ENCODE measurements at regions not wholly inside any gene's neighbourhood (a gene's known extent, or its start where the extent isn't known, plus 50 kb on each side); places are given as distances from the start of the nearest gene placed in this dataset.

DNA sequence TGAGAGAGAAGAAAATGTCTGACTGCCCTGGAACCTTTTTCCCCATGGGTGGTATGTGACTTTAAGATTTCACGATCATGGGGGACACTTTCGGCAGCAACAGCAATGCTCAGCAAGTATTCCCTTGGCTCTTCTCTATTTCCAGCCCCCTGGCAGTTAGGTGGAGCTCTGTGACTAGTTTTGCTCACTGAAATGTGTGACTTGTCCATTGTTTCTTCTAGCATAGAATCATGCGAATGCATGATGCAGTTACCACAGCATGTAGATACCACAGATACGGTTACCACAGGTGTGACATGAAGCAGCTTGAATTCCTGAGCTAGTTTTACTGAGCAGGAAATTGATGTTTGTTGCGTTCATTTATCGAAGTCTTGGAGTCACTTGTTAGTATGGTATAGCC is 1034.5 kb upstream of the EEF2KMT start:
- TF ChIP-seq POLR2A (IDR thresholded peaks at IDR 0.05; ENCODE audit: low read depth, low read length) (no peak), TAF1 (IDR thresholded peaks at IDR 0.05; ENCODE audit: borderline replicate concordance, low read depth, low read length) (no peak), POLR2AphosphoS5 (IDR thresholded peaks at IDR 0.05; ENCODE audit: low read depth, low read length) (no peak)
- FAIRE-seq (no peak), DNase-seq (ENCODE audit: insufficient read length) (no peak)

DNA sequence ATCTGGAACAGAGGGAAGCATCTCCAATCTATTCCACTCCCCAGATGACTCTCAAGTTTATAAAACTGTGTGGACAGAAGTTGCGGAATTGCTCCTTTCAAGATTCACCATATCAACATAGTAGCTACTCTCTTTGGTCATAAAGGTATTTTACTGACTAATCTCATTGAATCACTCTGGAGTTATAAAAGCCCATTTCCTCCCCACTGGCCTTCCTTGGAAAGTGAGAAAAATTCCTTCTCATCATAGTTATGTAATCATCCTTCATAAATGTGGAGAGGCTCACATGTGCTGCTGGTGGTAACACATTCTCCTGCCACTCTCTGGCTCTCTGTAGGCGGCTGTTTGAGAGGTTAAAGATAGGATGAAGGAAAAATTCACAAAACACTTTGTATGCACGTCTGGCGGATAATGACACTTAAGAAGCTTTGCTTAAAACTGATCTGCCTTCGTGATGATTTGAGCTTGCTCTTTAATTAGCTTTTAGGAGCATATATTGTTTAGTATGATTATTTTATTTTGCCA is 1034.0 kb upstream of the EEF2KMT start:
- no peak for FAIRE-seq
- no peak for DNase-seq (ENCODE audit: insufficient read length)
- no peak for TF ChIP-seq POLR2AphosphoS5 (IDR thresholded peaks at IDR 0.05; ENCODE audit: low read depth, low read length)
- no peak for TF ChIP-seq POLR2A (IDR thresholded peaks at IDR 0.05; ENCODE audit: low read depth, low read length)

DNA sequence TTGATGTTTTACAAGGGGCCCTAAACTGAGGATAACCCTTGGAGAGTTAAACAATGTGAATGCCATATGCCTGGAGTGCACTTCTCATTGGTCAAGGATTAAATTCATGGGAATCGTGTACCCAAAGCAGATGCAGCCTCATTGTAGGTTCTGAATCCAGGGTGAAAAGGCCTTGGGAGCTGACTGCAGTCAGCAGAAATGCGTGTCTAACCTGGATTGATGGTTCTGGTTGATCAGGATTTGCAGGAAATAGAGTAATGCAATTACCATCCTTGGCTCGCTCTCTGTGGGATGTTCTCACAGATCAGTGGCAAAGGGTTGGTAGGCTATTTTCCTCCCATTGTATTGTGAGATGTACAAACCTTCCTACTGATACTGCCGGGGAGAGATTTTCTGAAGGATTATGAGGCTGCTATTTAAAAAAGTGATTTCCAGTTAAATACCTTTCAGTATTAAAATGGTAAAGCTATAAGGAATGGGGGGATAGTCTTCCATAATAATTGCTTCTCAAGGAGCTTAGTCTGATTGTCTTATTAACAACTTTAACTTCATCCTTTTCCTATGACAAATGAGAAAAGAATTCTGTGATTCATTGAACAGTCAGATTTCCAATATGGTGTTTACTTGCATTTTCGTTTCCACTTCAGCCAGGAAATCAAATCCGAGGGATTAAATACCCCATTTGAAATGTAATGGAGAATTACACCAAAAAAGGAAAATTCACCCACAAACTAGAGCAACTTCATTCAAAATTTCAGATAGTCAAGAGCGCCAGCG is 1028.1 kb upstream of the EEF2KMT start:
- no peak for TF ChIP-seq POLR2A (IDR thresholded peaks at IDR 0.05; ENCODE audit: low read depth, low read length)
- TF ChIP-seq TAF1 (IDR thresholded peaks at IDR 0.05; ENCODE audit: borderline replicate concordance, low read depth, low read length) = no peak
- no peak for TF ChIP-seq POLR2AphosphoS5 (IDR thresholded peaks at IDR 0.05; ENCODE audit: low read depth, low read length)
- DNase-seq (ENCODE audit: insufficient read length) (no peak), FAIRE-seq (no peak)

DNA sequence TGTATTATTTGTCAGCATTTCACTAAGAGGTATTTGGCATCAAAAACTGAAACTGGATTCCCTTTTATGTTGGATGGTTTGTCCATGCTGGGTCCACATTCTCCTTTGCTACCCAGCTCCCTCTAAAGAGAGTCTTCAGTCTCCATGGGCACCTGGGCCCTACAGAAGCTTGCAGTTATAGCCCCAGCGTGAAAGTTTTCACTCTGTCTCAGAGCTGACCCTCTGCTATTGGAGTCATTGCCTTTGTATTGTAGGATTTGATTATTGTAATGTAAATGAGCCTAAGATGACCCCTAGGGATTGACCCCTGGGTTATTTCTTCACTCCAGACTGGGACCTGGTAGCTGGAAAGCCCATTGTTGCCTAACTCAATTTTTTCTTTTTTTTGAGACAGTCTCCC is 1026.5 kb upstream of the EEF2KMT start:
- FAIRE-seq = no peak
- DNase-seq (ENCODE audit: insufficient read length) = no peak
- TF ChIP-seq POLR2AphosphoS5 (IDR thresholded peaks at IDR 0.05; ENCODE audit: low read depth, low read length) (no peak), TAF1 (IDR thresholded peaks at IDR 0.05; ENCODE audit: borderline replicate concordance, low read depth, low read length) (no peak), POLR2A (IDR thresholded peaks at IDR 0.05; ENCODE audit: low read depth, low read length) (no peak)

DNA sequence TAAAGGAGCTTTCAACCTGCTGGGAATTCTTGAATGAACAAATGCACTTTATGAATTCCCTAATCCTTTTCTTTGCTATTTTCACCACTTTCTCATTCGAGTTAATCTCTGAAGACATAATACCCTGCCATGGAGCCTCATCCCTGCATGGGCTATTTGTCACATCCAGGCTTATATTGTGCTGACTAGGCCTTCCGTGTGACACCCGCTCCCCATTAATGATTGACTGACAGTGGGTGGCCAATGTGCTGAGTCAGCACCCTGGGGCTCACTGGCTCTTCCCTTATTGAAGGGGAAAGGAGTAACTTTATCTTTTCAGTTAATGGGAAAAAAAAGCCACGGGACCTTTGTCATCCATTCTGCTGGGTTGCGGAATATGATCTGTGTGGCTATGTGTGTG is 1024.8 kb upstream of the EEF2KMT start:
- DNase-seq (ENCODE audit: insufficient read length) (no peak), FAIRE-seq (no peak)
- no peak for TF ChIP-seq POLR2A (IDR thresholded peaks at IDR 0.05; ENCODE audit: low read depth, low read length)
- TF ChIP-seq TAF1 (IDR thresholded peaks at IDR 0.05; ENCODE audit: borderline replicate concordance, low read depth, low read length) = no peak
- no peak for TF ChIP-seq POLR2AphosphoS5 (IDR thresholded peaks at IDR 0.05; ENCODE audit: low read depth, low read length)

DNA sequence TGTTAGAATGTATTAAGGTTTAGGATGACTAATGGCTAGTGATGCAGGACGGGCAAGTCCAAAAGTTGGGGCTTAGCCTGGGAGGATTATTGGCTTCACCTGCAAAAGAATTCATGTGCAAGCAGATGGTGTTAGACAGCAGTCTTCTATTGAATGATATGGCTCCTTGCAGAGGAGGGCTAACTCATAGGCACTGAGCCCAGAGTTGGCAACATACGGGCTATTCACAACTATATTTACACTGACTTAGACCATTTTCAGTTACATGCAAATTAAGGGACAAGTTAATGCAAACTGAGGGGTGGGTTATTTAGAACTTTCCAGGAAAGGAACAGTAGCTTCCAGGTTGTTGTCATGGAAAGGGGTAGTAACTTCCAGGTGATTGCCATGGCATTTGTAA is 1017.1 kb upstream of the EEF2KMT start:
- no peak for DNase-seq (ENCODE audit: insufficient read length)
- FAIRE-seq = no peak
- TF ChIP-seq POLR2A (IDR thresholded peaks at IDR 0.05; ENCODE audit: low read depth, low read length) (no peak), POLR2AphosphoS5 (IDR thresholded peaks at IDR 0.05; ENCODE audit: low read depth, low read length) (no peak), TAF1 (IDR thresholded peaks at IDR 0.05; ENCODE audit: borderline replicate concordance, low read depth, low read length) (no peak)

DNA sequence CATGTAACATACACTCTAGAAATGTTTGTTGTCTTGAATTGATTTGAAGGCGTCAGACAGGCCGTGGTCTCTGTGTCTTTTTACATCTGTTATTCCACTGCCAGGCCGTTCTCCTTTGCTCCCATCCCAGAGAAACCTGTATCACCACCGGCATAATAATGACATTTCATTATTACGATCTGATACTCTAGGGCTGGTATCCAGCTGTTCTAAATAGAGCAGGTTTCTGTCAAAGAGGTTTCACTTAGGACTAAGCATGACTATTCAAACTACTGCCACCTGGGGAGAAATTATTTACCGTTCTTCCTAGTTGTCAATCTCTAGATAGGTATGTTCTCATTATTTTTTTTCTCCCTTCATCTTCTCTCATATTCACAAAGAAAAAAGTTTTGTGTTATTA is 1016.2 kb upstream of the EEF2KMT start:
- DNase-seq (ENCODE audit: insufficient read length) = no peak
- TF ChIP-seq POLR2A (IDR thresholded peaks at IDR 0.05; ENCODE audit: low read depth, low read length) (no peak), TAF1 (IDR thresholded peaks at IDR 0.05; ENCODE audit: borderline replicate concordance, low read depth, low read length) (no peak), POLR2AphosphoS5 (IDR thresholded peaks at IDR 0.05; ENCODE audit: low read depth, low read length) (no peak)
- FAIRE-seq = no peak

DNA sequence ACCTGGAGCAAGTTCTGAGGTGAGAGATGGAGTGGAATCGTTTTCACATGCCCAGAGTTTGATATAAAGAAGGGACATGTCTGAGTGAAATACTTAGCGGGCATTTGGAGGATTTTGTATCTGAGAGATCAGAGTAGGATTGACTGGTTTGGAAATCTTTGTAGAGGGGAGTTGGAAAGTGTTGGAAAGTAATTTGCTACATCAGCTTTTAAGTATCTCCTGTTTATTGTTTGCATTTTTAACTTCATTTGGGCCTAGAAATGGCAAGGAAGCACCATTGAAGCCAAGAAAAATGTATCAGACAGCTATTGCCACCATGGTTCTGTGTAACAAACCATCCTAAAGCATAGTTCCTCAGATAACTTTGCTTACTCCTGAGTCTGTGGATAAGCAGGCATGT is 1015.1 kb upstream of the EEF2KMT start:
- no peak for TF ChIP-seq TAF1 (IDR thresholded peaks at IDR 0.05; ENCODE audit: borderline replicate concordance, low read depth, low read length)
- no peak for TF ChIP-seq POLR2AphosphoS5 (IDR thresholded peaks at IDR 0.05; ENCODE audit: low read depth, low read length)
- TF ChIP-seq POLR2A (IDR thresholded peaks at IDR 0.05; ENCODE audit: low read depth, low read length) = no peak
- FAIRE-seq (no peak), DNase-seq (ENCODE audit: insufficient read length) (no peak)

DNA sequence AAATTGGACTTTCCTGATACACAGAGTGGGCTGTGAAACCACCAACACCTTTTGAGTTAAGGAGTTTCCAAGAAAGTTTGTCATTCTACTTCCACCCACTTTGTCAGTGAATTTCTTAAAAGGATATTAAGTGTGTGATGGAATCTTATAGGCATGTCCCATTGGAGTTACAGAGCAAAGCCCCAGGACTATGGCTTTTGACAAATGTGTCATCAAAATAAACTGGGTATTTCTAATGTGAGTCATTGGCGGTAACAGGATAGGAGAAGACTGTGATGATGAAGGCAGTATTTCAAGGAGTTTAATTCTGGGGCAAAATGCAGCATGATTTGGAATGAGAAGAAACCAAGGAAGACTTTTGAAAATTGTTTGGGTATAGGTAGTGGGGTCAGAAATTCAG is 1013.8 kb upstream of the EEF2KMT start:
- FAIRE-seq (no peak), DNase-seq (ENCODE audit: insufficient read length) (no peak)
- TF ChIP-seq TAF1 (IDR thresholded peaks at IDR 0.05; ENCODE audit: borderline replicate concordance, low read depth, low read length) (no peak), POLR2AphosphoS5 (IDR thresholded peaks at IDR 0.05; ENCODE audit: low read depth, low read length) (no peak), POLR2A (IDR thresholded peaks at IDR 0.05; ENCODE audit: low read depth, low read length) (no peak)

DNA sequence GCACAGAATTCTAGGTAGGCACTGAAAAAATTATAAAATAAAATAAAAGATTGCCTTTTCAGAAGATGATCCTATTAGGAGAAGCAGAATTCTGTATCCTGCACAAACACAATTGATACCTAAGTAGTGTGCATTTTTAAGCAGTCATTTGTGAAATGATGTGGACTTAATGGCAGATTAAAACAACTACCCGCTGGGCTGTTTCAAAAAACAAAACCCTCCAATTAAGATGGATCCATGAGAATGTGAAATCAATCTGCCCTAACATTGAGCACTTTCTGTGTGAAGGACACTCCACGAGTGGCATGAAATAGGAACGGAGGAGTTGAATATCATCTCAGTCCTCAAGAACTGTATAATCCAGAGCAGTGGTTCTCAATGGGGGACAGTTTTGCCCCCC is 1012.8 kb upstream of the EEF2KMT start:
- DNase-seq (ENCODE audit: insufficient read length) (no peak), FAIRE-seq (no peak)
- TF ChIP-seq TAF1 (IDR thresholded peaks at IDR 0.05; ENCODE audit: borderline replicate concordance, low read depth, low read length) (no peak), POLR2AphosphoS5 (IDR thresholded peaks at IDR 0.05; ENCODE audit: low read depth, low read length) (no peak), POLR2A (IDR thresholded peaks at IDR 0.05; ENCODE audit: low read depth, low read length) (no peak)

DNA sequence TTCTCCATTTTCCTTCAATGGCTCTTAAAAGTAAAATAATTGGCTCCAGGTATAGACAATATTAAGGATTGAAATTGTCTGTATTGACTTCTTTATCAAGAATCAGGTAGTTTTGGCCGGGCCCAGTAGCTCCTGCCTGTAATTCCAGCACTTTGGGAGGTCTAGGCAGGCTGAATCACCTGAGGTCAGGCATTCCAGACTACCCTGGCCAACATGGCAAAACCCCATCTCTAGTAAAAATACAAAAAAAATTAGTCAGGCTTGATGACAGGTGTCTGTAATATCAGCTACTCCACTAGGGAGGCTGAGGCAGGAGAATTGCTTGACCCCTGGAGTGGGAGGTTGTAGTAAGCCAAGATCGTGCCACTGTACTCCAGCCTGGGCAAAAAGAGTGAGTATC is 1008.5 kb upstream of the EEF2KMT start:
- DNase-seq (ENCODE audit: insufficient read length) (no peak), FAIRE-seq (no peak)
- TF ChIP-seq POLR2A (IDR thresholded peaks at IDR 0.05; ENCODE audit: low read depth, low read length) (no peak), TAF1 (IDR thresholded peaks at IDR 0.05; ENCODE audit: borderline replicate concordance, low read depth, low read length) (no peak), POLR2AphosphoS5 (IDR thresholded peaks at IDR 0.05; ENCODE audit: low read depth, low read length) (no peak)

DNA sequence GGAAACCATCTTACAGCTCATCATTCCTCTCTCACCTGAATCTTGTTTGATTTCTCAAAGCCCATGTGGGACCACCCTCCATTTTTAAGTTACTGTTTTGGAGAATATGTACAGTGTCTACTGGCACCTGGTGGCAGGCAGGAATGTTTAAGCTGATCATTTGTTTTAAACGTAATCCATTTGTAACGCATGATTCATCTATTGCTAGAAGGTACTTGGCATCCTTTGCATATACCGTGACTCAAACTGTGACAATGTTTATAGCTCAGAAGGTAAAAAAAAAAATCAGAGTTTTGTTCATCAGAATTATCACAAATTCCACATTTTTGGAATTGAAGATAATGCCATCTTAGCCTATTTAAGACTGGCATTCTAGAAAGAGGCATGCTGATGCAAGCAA is 1007.5 kb upstream of the EEF2KMT start:
- no peak for TF ChIP-seq POLR2AphosphoS5 (IDR thresholded peaks at IDR 0.05; ENCODE audit: low read depth, low read length)
- no peak for TF ChIP-seq TAF1 (IDR thresholded peaks at IDR 0.05; ENCODE audit: borderline replicate concordance, low read depth, low read length)
- no peak for DNase-seq (ENCODE audit: insufficient read length)
- no peak for FAIRE-seq

Data from GM12892 (cell line).